Stomach smooth muscle (tissue), 2 donors: ENCODE measurements at regions not wholly inside any gene's neighbourhood (a gene's known extent, or its start where the extent isn't known, plus 50 kb on each side); places are given as distances from the start of the nearest gene placed in this dataset.

Experiments used
- H3K27ac ChIP-seq: one replicate; pipeline ENCODE4 v1.7.0; 2013; ENCODE audit warnings: mild to moderate bottlenecking, low read length, inconsistent platforms
- H3K27me3 ChIP-seq, 2 donors: one replicate each; pipeline ENCODE4 v1.7.0; 2013; ENCODE audit warnings: low read length in 2 of 2; ENCODE audit not compliant: insufficient read depth in 2 of 2, control insufficient read depth in 1 of 2
- H3K36me3 ChIP-seq, 2 donors: one replicate each; pipeline ENCODE4 v1.7.0; 2013; ENCODE audit warnings: low read length in 2 of 2; ENCODE audit not compliant: control insufficient read depth in 2 of 2, insufficient read depth in 2 of 2
- H3K4me1 ChIP-seq: one replicate; pipeline ENCODE4 v1.7.0; 2013; ENCODE audit warnings: low read length; ENCODE audit not compliant: control insufficient read depth, insufficient read depth
- H3K4me3 ChIP-seq, 2 donors: one replicate each; pipeline ENCODE4 v1.7.0; 2013; ENCODE audit warnings: low read length in 2 of 2
- H3K9ac ChIP-seq, 2 donors: one replicate each; pipeline ENCODE4 v1.7.0; 2013; ENCODE audit warnings: low read length in 2 of 2, mild to moderate bottlenecking in 1 of 2
- H3K9me3 ChIP-seq, 2 donors: one replicate each; pipeline ENCODE4 v1.7.0; 2013; ENCODE audit warnings: low read length in 2 of 2; ENCODE audit not compliant: control insufficient read depth in 2 of 2
- donor health status: healthy.
- donor health status: Pancreatic carcinoma.

GRCh38 chr16:86682219-86682904 lies 104.0 kb downstream of the FOXL1 start:
- Histone ChIP-seq H3K9me3 (no peaks in the 10 kb centered on the region), H3K27ac (no peak overlapping the region), H3K27me3 (peaks cover 0 to 6% of the 10 kb centered on the region in 2 donors), H3K9ac (no peak overlapping the region), H3K36me3 (no peaks in the 10 kb centered on the region), H3K4me3 (no peak overlapping the region), H3K4me1 (no peaks in the 10 kb centered on the region)

- H3K27me3 ChIP-seq, result peaks cover 0 to 4% of the 10 kb centered on the region in 2 donors
- no peaks in the 10 kb centered on the region for H3K9me3 ChIP-seq
- no peaks in the 10 kb centered on the region for H3K4me1 ChIP-seq
- H3K4me3 ChIP-seq, result no peak overlapping the region
- H3K27ac ChIP-seq, result no peak overlapping the region
- no peak overlapping the region for H3K9ac ChIP-seq
- no peaks in the 10 kb centered on the region for H3K36me3 ChIP-seq
Measured at GRCh38 chr16:86683441-86684194, 105.3 kb downstream of the FOXL1 start.

- Histone ChIP-seq H3K27me3 (peaks cover 0 to 2% of the 10 kb centered on the region in 2 donors), H3K36me3 (no peaks in the 10 kb centered on the region), H3K4me1 (no peaks in the 10 kb centered on the region), H3K27ac (no peak overlapping the region), H3K4me3 (no peak overlapping the region), H3K9ac (no peak overlapping the region), H3K9me3 (no peaks in the 10 kb centered on the region)
Measured at GRCh38 chr16:86685076-86685475, 106.7 kb downstream of the FOXL1 start.

- no peak overlapping the region for H3K9ac ChIP-seq
Measured at GRCh38 chr16:86690970-86691369, 112.6 kb downstream of the FOXL1 start.

GRCh38 chr16:86692426-86692825 lies 114.1 kb downstream of the FOXL1 start:
- H3K27me3 ChIP-seq, result peaks cover 5 to 11% of the 10 kb centered on the region in 2 donors
- H3K27ac ChIP-seq, result no peak overlapping the region
- H3K9me3 ChIP-seq, result peaks cover 0 to 3% of the 10 kb centered on the region in 2 donors
- no peak overlapping the region for H3K4me3 ChIP-seq
- no peak overlapping the region for H3K9ac ChIP-seq
- no peaks in the 10 kb centered on the region for H3K36me3 ChIP-seq
- H3K4me1 ChIP-seq, result no peaks in the 10 kb centered on the region

More at GRCh38 chr16:86690970-86691369, 112.6 kb downstream of the FOXL1 start:
- Histone ChIP-seq H3K27me3 (peaks cover 5 to 11% of the 10 kb centered on the region in 2 donors), H3K36me3 (no peaks in the 10 kb centered on the region), H3K27ac (no peak overlapping the region), H3K9me3 (peaks cover 0 to 3% of the 10 kb centered on the region in 2 donors), H3K4me3 (no peak overlapping the region), H3K4me1 (no peaks in the 10 kb centered on the region)

GRCh38 chr16:86693033-86693432 lies 114.7 kb downstream of the FOXL1 start:
- Histone ChIP-seq H3K4me1 (no peaks in the 10 kb centered on the region), H3K27me3 (peaks cover 5 to 11% of the 10 kb centered on the region in 2 donors), H3K4me3 (no peak overlapping the region), H3K36me3 (no peaks in the 10 kb centered on the region), H3K9me3 (peaks cover 0 to 3% of the 10 kb centered on the region in 2 donors), H3K27ac (no peak overlapping the region), H3K9ac (no peak overlapping the region)

GRCh38 chr16:86697715-86698114 lies 119.4 kb downstream of the FOXL1 start:
- no peaks in the 10 kb centered on the region for H3K36me3 ChIP-seq
- H3K4me1 ChIP-seq, result no peaks in the 10 kb centered on the region
- H3K27ac ChIP-seq, result no peak overlapping the region

GRCh38 chr16:86700046-86700945 lies 121.9 kb downstream of the FOXL1 start:
- no peaks in the 10 kb centered on the region for H3K9me3 ChIP-seq
- no peak overlapping the region for H3K27ac ChIP-seq
- no peaks in the 10 kb centered on the region for H3K36me3 ChIP-seq
- H3K9ac ChIP-seq, result no peak overlapping the region
- H3K4me3 ChIP-seq, result no peak overlapping the region
- H3K4me1 ChIP-seq, result no peaks in the 10 kb centered on the region
- H3K27me3 ChIP-seq, result peaks cover 4% of the 10 kb centered on the region in 2 donors

More at GRCh38 chr16:86697715-86698114, 119.4 kb downstream of the FOXL1 start:
- H3K9ac ChIP-seq, result no peak overlapping the region
- H3K4me3 ChIP-seq, result no peak overlapping the region
- no peaks in the 10 kb centered on the region for H3K9me3 ChIP-seq
- peaks cover 5 to 9% of the 10 kb centered on the region in 2 donors for H3K27me3 ChIP-seq

GRCh38 chr16:86701286-86701975 lies 123.1 kb downstream of the FOXL1 start:
- H3K27me3 ChIP-seq, result peaks cover 6 to 9% of the 10 kb centered on the region in 2 donors
- no peaks in the 10 kb centered on the region for H3K4me1 ChIP-seq
- H3K9ac ChIP-seq, result no peak overlapping the region
- H3K36me3 ChIP-seq, result no peaks in the 10 kb centered on the region
- H3K27ac ChIP-seq, result no peak overlapping the region
- no peaks in the 10 kb centered on the region for H3K9me3 ChIP-seq
- no peak overlapping the region for H3K4me3 ChIP-seq
